ENCODE measurements at regions not wholly inside any gene's neighbourhood (a gene's known extent, or its start where the extent isn't known, plus 50 kb on each side); places are given as distances from the start of the nearest gene placed in this dataset.

GRCh38 chr2:223235986-223236385 is 184.0 kb downstream of the KCNE4 start:
- no peak overlapping the region for H2BK12ac ChIP-seq (ENCODE audit: insufficient read length, low read depth, low read length)
- H3K79me2 ChIP-seq (ENCODE audit: insufficient read depth, low read length): no peaks in the 10 kb centered on the region
- TF ChIP-seq CTCF (conservative IDR thresholded peaks at IDR 0.05): no peak
- H3K4me2 ChIP-seq (ENCODE audit: insufficient read depth, insufficient read length, low read length): no peak overlapping the region
- no peak overlapping the region for H3K14ac ChIP-seq (ENCODE audit: insufficient read depth, low read length)
- no peak overlapping the region for H3K9ac ChIP-seq (ENCODE audit: extremely low read depth, insufficient read length, low read length)
- H3K27ac ChIP-seq (ENCODE audit: insufficient read length, low read depth, low read length): no peak overlapping the region
- H4K20me1 ChIP-seq (ENCODE audit: control insufficient read depth, insufficient read depth, insufficient read length): no peaks in the 10 kb centered on the region
- no peak overlapping the region for H2BK5ac ChIP-seq (ENCODE audit: insufficient read length, low read length)
- no peak overlapping the region for H2BK120ac ChIP-seq (ENCODE audit: low read depth, low read length, poor library complexity, severe bottlenecking)
- H2BK20ac ChIP-seq (ENCODE audit: low read depth, low read length, poor library complexity, severe bottlenecking): no peak overlapping the region
- H3T11ph ChIP-seq (ENCODE audit: low read length): no peak overlapping the region
- H4K8ac ChIP-seq (replicated peaks; ENCODE audit: insufficient read length, low read depth, low read length): no peak overlapping the region
- Mint-ChIP-seq H3K27ac (no peak overlapping the region), H3K9me3 (peaks cover 0 to 5% of the 10 kb centered on the region in 2 experiments; a peak in 3 of 5 replicates), H3K4me3 (no peak overlapping the region), H3K4me1 (no peaks in the 10 kb centered on the region; a peak in 1 of 4 replicates), H3K27me3 (ENCODE audit: low read depth) (no peaks in the 10 kb centered on the region), H3K36me3 (ENCODE audit: insufficient read depth in 1 of 3, low read depth in 3 of 3) (peaks cover 0 to 5% (median 0%) of the 10 kb centered on the region in 3 experiments; a peak in 1 of 7 replicates)
- DNase-seq: no peak
- H3K27me3 ChIP-seq (ENCODE audit: insufficient read depth, low read length): no peaks in the 10 kb centered on the region
- H3K9me3 ChIP-seq (ENCODE audit: control insufficient read depth, low read depth, low read length): no peaks in the 10 kb centered on the region
- no peak overlapping the region for H3K18ac ChIP-seq (ENCODE audit: insufficient read length, low read depth, low read length)
- H3K23ac ChIP-seq (ENCODE audit: insufficient read length, low read depth, low read length): no peak overlapping the region
- no peak overlapping the region for H4K5ac ChIP-seq (ENCODE audit: insufficient read length, low read depth, low read length)
- H2BK15ac ChIP-seq (ENCODE audit: low read depth, low read length): no peak overlapping the region
- H3K4me1 ChIP-seq (ENCODE audit: insufficient read depth, low read length): no peaks in the 10 kb centered on the region
- no peaks in the 10 kb centered on the region for H3K79me1 ChIP-seq (ENCODE audit: insufficient read depth, low read depth, low read length, poor library complexity, severe bottlenecking)
- H3K4ac ChIP-seq (ENCODE audit: low read depth, low read length): no peak overlapping the region
- no peaks in the 10 kb centered on the region for H3K23me2 ChIP-seq (ENCODE audit: insufficient read length, low read depth, low read length, poor library complexity, severe bottlenecking)
- H2AK5ac ChIP-seq (ENCODE audit: insufficient read length, low read length): no peak overlapping the region
- no CpG with 5 or more reads among the region's 2 CpGs for WGBS (ENCODE audit: extremely low coverage, insufficient read length, low lambda C conversion rate)
- no peak overlapping the region for H3K56ac ChIP-seq (ENCODE audit: insufficient read length, low read depth, low read length)
- H2AFZ ChIP-seq (ENCODE audit: low read length): no peak overlapping the region
- H4K91ac ChIP-seq (ENCODE audit: insufficient read length, low read depth, low read length): no peak overlapping the region

Data from H9 (cell line).